Fibroblast of skin of abdomen (primary cell): ENCODE measurements at regions not wholly inside any gene's neighbourhood (a gene's known extent, or its start where the extent isn't known, plus 50 kb on each side); places are given as distances from the start of the nearest gene placed in this dataset.
"Not testable (repeated sequence)": the region's sequence is repeated elsewhere in the genome, so short reads cannot be mapped to it uniquely, and the experiment has no call there.

Source experiments
- DNase-seq: peaks from one replicate; pipeline ENCODE4 v3.0.0-alpha.2; 2013

DNA sequence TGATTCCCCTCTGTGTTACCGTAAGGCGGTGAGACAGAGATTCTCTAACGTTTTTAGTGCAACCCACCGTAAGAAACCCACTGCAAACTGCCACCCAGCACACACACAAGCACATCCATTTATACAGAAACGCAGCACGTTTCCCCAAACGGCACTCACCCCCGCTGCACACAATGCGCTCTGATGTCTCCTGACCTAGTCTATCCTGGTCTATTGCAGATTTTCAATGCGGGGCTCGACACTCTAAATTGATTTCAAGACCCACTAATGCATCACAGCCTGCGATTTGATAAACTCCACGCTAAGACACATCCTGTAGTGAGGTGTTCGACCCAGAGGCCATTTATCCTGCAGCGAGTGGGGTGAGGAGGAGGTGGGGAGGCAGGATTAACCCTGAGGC is 63.7 kb upstream of the SULF2 start:
- DNase-seq, result no peak

DNA sequence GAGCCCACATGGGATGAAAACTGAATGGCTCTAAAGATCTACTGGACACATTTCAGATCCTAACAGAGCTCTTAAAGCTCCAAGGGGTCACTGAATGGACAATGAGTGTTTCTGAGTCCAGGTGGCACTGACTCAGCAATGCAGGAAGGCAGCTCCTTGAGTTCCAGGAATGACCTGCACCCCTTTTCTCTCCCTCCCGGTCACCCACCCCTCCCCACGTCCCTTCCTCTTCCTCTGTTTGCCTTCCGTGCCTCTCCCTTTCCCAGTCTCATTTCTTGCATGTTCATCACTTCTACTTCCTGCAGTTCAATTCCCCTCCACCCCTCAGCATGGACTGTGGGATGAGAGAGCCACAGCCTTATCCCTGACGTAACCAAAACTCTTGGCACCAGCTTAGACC is 63.3 kb upstream of the SULF2 start:
- not testable (repeated sequence) for DNase-seq

DNA sequence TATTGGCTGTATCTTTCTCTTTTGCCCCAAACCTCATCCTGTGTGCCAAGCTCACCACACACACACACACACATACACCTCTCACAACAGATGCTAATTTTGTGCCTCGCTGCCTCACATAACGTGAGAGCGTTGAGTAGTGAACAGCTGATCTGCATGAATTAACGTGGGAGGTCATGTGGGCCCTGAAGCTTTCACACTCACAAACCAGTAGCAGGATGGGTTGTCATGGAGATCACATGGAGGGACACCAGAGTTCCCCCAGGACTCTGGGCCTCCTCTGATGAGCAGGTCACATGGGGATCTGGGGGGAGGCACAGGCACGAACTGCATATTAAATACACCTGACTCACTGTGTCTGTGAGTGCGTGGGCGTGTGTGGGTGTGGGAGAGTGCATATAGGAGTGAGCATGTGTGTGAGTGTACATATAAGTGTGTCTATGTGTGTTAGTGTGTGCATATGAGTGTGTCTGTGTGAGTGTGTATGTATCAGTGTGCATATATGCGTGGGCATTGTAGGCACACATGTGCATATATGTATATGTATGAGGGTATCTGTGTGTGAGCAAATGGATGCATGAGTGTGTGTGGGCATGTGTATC is 62.7 kb upstream of the SULF2 start:
- DNase-seq, result no peak

DNA sequence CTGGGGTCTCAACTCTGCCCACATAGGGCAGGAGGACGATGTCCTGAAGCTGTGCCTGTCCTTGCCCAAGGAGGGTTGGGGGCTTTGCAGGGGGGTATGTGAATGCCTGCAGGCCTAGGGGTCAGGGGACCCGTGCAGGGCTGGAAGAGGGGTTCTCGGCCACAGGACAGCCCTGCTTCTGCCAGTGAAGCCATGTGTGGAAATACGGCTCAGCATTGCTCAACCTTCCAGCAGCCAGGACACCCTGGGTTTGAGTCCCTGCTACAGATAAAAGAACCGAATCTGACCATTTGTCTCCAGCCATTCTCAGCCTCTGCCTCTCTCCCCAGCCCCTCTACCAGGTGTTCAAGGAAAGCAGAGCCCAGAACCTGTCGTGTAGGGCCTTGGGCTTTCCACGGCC is 61.9 kb upstream of the SULF2 start:
- DNase-seq, result not testable (repeated sequence)

DNA sequence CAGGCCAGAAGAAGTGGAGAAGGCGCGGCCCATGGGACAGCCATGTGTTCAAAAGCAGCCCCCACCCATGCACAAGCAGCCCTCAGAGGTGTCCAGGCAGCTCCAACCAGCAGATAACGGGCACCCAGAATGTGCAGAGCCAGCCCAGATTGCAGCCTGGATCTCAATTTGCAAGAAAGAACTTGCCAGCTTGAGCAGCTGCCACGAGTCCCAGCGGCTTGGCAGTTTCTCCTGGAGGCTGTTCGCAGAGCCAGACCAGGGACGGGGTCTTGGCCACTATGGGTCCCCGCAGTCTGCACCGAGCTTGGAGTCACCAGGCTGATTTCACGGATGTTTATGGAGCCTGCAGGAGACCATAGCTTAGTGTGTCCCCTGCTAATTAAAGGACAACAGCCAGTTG is 61.4 kb upstream of the SULF2 start:
- DNase-seq, result not testable (repeated sequence)

DNA sequence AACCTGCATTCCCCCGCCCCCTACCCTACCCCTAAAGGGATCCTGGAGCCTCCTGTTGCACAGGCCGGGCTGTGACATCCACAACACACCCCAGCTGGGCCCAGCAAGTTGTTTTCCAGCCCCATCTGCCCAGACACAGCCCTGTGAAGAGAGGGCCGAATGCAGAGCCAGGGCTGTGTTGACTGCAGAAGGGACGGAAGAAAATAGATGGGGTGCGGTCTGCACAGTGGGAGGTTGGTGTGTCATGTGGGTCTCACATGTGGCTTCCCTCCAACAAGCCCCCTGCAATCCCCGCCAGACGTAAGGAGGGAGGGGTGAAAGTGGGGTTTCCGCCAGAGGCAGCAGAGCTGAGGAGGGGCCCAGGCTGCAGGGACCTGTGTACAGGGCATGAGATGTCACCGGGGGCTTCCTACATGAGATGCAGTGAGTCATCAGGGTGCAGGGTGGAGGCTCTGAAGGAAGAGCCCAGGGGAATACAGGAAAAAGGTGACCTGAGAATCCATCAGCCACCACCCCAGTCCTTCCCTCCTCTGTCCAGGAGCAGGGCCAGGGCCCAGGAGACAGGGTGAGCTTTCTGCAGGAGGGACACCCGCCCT is 60.2 kb upstream of the SULF2 start:
- DNase-seq, result not testable (repeated sequence)

DNA sequence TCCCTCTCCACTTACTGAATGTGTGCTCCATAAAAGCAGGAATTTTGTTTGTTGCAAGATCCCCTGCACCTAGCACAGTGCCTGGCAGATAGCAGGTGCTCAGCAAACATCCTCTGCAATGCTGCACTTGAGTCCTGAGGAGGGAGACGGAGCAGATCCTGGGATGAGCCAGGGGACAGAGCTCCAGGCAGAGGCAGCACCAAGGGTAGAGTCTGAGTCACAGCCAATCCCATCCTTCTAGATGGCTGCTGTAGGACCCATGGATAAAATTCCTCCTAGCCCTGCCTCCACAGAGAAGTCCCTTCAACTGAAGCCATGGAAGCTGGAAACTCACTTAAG is 59.3 kb upstream of the SULF2 start:
- not testable (repeated sequence) for DNase-seq

DNA sequence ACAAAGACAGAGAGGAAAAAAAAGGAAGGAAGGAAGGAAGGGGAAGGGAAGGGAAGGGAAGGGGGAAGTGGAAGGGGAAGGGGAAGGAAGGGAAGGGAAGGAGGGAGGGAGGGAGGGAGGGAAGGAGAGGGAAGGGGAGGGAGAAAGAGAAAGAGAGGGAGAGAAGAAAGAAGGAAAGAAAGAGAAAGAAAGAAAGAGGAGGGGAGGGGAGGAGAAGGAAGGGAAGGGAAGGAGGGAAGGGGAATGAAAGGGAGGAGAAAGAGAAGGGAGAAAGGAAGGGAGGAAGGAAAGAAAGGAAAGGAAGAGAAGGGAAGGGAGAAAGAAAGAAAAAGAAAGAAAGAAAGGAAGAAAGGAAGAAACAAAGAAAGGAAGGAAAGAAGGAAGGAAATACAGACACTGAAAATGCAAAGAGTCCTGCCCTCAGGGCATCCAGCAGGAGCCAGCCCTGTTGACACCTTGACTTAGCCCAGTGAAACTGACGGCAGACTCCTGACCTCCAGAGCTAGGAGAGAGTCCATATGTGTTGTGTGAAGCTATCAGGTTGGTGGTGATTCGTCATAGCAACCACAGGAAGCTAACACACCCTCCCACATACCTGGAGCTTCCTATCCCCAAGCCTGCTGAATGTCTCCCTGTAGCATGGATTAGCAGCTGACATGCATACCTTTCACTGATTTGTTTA is 58.7 kb upstream of the SULF2 start:
- DNase-seq, result no peak

DNA sequence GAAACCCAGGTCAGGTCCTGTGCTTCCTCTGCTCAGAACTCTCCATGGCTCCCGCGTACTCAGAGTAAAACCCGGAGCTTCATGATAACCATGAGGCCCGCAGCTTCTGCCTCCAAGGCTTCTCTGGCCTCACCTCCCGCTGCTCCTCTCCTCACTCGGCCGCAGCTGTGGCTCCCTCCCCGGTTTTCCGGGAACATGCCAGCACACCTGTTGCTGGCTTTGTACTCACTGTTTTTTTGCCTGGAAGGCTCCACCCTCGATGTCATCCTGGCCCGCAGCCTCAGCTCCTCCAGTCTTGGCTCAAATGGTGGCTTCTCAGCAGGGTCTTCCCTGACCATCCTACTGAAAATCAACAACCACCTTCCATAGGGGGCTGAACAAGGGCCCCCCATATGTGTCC is 57.7 kb upstream of the SULF2 start:
- DNase-seq, result not testable (repeated sequence)

DNA sequence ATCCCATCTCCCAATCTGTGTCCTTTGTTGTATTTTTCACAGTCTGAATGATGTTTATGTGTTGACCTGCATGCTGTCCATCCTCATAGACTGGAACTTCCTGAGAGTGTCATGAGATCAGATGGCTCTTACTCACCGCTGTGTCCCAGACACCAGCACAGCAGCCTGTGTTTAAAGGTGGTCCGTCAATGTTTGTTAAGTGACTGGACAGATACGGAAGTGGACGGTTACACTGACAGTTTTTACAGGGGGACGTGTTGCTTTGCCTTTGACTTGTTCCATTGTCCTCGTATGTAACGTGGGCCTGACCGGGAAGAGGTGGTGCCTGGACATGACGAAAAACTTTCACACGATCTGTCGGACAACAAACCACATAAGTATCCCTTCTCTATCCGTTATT is 56.7 kb upstream of the SULF2 start:
- DNase-seq, result not testable (repeated sequence)

DNA sequence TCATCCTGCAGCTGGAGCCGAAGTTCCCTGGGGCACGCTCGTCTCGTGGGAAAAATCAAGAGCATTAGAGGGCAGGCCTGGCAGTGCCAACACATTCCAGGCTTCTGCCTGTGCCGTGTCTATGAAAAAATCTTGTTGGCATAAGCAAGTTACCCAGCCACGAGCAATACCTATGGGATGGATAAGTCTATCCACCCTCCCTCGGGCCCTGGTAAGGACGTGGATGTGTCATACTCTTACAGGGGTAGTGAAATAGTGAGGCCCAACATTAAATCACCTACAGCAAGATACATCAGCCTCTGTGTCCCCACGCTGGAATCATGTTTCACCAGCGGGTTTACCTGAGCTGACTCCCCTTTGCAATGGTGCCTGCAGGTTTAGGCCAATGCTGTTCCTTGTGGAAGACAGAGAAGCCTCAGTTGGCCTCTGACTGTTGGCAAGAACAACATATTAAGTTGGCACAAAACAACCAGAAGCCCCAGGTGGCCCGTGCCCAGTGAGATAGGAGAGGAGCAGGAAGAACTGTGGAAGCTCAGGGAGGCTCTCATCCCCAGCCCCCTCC is 51.1 kb upstream of the SULF2 start:
- not testable (repeated sequence) for DNase-seq
